ENCODE measurements at regions not wholly inside any gene's neighbourhood (a gene's known extent, or its start where the extent isn't known, plus 50 kb on each side); places are given as distances from the start of the nearest gene placed in this dataset.
"Not testable (repeated sequence)": the region's sequence is repeated elsewhere in the genome, so short reads cannot be mapped to it uniquely, and the experiment has no call there.

DNA sequence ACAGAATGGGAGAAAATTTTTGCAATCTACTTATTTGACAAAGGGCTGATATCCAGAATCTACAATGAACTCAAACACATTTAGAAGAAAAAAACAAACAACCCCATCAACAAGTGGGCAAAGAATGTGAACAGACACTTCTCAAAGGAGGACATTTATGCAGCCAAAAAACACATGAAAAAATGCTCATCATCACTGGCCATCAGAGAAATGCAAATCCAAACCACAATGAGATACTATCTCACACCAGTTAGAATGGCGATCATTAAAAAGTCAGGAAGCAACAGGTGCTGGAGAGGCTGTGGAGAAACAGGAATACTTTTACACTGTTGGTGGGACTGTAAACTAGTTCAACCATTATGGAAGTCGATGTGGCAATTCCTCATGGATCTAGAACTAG lies 767.0 kb downstream of the GRXCR1 start:
- TF ChIP-seq, protein P1, sequence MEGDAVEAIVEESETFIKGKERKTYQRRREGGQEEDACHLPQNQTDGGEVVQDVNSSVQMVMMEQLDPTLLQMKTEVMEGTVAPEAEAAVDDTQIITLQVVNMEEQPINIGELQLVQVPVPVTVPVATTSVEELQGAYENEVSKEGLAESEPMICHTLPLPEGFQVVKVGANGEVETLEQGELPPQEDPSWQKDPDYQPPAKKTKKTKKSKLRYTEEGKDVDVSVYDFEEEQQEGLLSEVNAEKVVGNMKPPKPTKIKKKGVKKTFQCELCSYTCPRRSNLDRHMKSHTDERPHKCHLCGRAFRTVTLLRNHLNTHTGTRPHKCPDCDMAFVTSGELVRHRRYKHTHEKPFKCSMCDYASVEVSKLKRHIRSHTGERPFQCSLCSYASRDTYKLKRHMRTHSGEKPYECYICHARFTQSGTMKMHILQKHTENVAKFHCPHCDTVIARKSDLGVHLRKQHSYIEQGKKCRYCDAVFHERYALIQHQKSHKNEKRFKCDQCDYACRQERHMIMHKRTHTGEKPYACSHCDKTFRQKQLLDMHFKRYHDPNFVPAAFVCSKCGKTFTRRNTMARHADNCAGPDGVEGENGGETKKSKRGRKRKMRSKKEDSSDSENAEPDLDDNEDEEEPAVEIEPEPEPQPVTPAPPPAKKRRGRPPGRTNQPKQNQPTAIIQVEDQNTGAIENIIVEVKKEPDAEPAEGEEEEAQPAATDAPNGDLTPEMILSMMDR (conservative IDR thresholded peaks at IDR 0.05; ENCODE audit: low read length) = not testable (repeated sequence)
- not testable (repeated sequence) for TF ChIP-seq EZH2phosphoT487 (IDR thresholded peaks at IDR 0.05; ENCODE audit: borderline replicate concordance, low read depth, low read length)
